ENCODE measurements at regions not wholly inside any gene's neighbourhood (a gene's known extent, or its start where the extent isn't known, plus 50 kb on each side); places are given as distances from the start of the nearest gene placed in this dataset.

DNA sequence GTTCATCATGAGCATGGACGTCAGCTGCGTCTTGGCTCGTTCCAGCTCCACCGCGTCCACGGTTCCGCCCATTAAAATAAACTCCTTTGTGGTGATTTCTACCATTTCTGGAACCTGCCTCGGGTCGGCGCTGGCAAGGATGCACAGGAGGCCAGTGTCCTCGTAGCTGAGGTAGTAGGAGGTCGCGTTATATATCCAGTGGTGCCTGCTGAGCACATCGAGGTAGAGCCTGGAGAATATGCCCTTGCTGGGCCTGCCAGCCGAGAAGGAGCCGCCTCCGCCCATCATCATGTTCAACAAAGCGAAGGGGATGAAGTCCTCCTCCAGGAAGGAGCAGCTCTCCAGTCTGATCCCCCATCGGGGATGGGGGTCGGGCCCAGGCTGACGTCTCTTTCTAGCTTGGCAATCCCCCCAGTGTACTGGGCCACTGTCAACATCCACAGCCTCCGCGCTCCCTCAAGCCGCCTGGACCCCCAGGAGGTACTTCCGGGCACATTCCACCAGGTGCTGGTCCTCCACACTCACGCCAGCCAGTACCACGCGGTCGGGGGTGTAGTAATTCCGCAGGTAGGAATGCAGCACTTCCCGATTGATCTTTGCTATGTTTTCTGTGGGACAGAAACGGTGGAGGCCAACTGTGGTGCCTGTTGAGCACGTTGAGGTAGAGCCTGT lies 120.9 kb upstream of the GRID2 start:
- no peak for FAIRE-seq
- H3K27ac ChIP-seq (ENCODE audit: control insufficient read depth, insufficient read depth, low read length), result no peak overlapping the region
- H3K4me3 ChIP-seq (ENCODE audit: control insufficient read depth in 2 of 3, extremely low read depth in 1 of 3, insufficient read depth in 2 of 3, low read depth in 1 of 3, low read length in 3 of 3), result no peak overlapping the region
- TF ChIP-seq EZH2 (IDR thresholded peaks at IDR 0.05; ENCODE audit: low read length), result no peak
- TF ChIP-seq, protein P1, sequence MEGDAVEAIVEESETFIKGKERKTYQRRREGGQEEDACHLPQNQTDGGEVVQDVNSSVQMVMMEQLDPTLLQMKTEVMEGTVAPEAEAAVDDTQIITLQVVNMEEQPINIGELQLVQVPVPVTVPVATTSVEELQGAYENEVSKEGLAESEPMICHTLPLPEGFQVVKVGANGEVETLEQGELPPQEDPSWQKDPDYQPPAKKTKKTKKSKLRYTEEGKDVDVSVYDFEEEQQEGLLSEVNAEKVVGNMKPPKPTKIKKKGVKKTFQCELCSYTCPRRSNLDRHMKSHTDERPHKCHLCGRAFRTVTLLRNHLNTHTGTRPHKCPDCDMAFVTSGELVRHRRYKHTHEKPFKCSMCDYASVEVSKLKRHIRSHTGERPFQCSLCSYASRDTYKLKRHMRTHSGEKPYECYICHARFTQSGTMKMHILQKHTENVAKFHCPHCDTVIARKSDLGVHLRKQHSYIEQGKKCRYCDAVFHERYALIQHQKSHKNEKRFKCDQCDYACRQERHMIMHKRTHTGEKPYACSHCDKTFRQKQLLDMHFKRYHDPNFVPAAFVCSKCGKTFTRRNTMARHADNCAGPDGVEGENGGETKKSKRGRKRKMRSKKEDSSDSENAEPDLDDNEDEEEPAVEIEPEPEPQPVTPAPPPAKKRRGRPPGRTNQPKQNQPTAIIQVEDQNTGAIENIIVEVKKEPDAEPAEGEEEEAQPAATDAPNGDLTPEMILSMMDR (optimal IDR thresholded peaks at IDR 0.05 in 1 of 3, IDR thresholded peaks at IDR 0.05 in 1 of 3, conservative IDR thresholded peaks at IDR 0.05 in 1 of 3; ENCODE audit: extremely low read depth in 1 of 3, insufficient read depth in 2 of 3, low read length in 3 of 3), result no peak
- no peaks in the 10 kb centered on the region for H3K4me1 ChIP-seq (ENCODE audit: control insufficient read depth, extremely low read depth, insufficient read depth, low read length)
- H3K9me3 ChIP-seq (ENCODE audit: control insufficient read depth, low read depth, low read length), result peaks cover 2% of the 10 kb centered on the region
- H3K9me1 ChIP-seq (ENCODE audit: control insufficient read depth, extremely low read depth, insufficient read depth, low read length), result no peaks in the 10 kb centered on the region
- no peak for DNase-seq (ENCODE audit: low read depth, low spot score)
- no peaks in the 10 kb centered on the region for H3K36me3 ChIP-seq (ENCODE audit: control insufficient read depth in 2 of 2, extremely low read depth in 1 of 2, insufficient read depth in 2 of 2, low read length in 2 of 2)
- H3K9ac ChIP-seq (ENCODE audit: control insufficient read depth, extremely low read depth, insufficient read depth, low read length), result no peak overlapping the region
- dilution Hi-C loops (cut with MboI; ENCODE audit: extremely low pct_ligation_motif_present, low sequenced_read_pairs), result no loop called here
- H3K79me2 ChIP-seq (ENCODE audit: control insufficient read depth, insufficient read depth, low read length), result no peaks in the 10 kb centered on the region
- H2AFZ ChIP-seq (ENCODE audit: control insufficient read depth, low read length), result no peak overlapping the region
- no peak overlapping the region for H3K4me2 ChIP-seq (ENCODE audit: control insufficient read depth, extremely low read depth, insufficient read depth, low read depth, low read length)
- no peaks in the 10 kb centered on the region for H4K20me1 ChIP-seq (ENCODE audit: control insufficient read depth, extremely low read depth, insufficient read depth, low read length)
- H3K27me3 ChIP-seq (ENCODE audit: control insufficient read depth, extremely low read depth, insufficient read depth, low read length), result no peaks in the 10 kb centered on the region

DNA sequence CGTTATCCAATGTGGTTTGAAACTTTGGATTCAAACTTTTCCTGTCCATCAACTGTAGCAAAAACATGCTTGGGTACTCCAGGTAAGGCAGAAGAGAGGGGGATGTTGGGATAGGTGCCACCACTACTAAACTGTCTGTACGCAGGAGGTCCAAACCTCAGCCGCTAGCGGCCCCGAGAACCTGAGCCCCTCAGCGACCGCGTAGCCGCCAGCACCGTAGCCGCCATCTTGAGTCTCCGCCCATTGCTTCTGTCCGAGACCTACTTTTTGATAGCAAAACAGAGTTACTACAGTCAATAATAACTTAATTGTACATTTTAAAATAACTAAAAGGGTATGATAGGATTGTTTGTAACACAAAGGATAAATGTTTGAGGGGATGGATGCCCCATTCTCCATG lies 119.9 kb upstream of the GRID2 start:
- H3K9me3 ChIP-seq (ENCODE audit: control insufficient read depth, low read depth, low read length), result peaks cover 2% of the 10 kb centered on the region
- H3K4me1 ChIP-seq (ENCODE audit: control insufficient read depth, extremely low read depth, insufficient read depth, low read length), result no peaks in the 10 kb centered on the region
- H3K27ac ChIP-seq (ENCODE audit: control insufficient read depth, insufficient read depth, low read length), result no peak overlapping the region
- no peaks in the 10 kb centered on the region for H3K36me3 ChIP-seq (ENCODE audit: control insufficient read depth in 2 of 2, extremely low read depth in 1 of 2, insufficient read depth in 2 of 2, low read length in 2 of 2)
- no peak overlapping the region for H2AFZ ChIP-seq (ENCODE audit: control insufficient read depth, low read length)
- no peaks in the 10 kb centered on the region for H4K20me1 ChIP-seq (ENCODE audit: control insufficient read depth, extremely low read depth, insufficient read depth, low read length)
- no peak for DNase-seq (ENCODE audit: low read depth, low spot score)
- dilution Hi-C loops (cut with MboI; ENCODE audit: extremely low pct_ligation_motif_present, low sequenced_read_pairs), result no loop called here
- no peaks in the 10 kb centered on the region for H3K27me3 ChIP-seq (ENCODE audit: control insufficient read depth, extremely low read depth, insufficient read depth, low read length)
- no peak overlapping the region for H3K4me3 ChIP-seq (ENCODE audit: control insufficient read depth in 2 of 3, extremely low read depth in 1 of 3, insufficient read depth in 2 of 3, low read depth in 1 of 3, low read length in 3 of 3)
- H3K79me2 ChIP-seq (ENCODE audit: control insufficient read depth, insufficient read depth, low read length), result no peaks in the 10 kb centered on the region
- TF ChIP-seq EZH2 (IDR thresholded peaks at IDR 0.05; ENCODE audit: low read length), result no peak
- TF ChIP-seq, protein P1 (optimal IDR thresholded peaks at IDR 0.05 in 1 of 3, IDR thresholded peaks at IDR 0.05 in 1 of 3, conservative IDR thresholded peaks at IDR 0.05 in 1 of 3; ENCODE audit: extremely low read depth in 1 of 3, insufficient read depth in 2 of 3, low read length in 3 of 3), result no peak
- FAIRE-seq, result no peak
- no peak overlapping the region for H3K9ac ChIP-seq (ENCODE audit: control insufficient read depth, extremely low read depth, insufficient read depth, low read length)
- no peak overlapping the region for H3K4me2 ChIP-seq (ENCODE audit: control insufficient read depth, extremely low read depth, insufficient read depth, low read depth, low read length)
- H3K9me1 ChIP-seq (ENCODE audit: control insufficient read depth, extremely low read depth, insufficient read depth, low read length), result no peaks in the 10 kb centered on the region
